Endometrial microvascular endothelial cells (primary cell): ENCODE measurements at regions not wholly inside any gene's neighbourhood (a gene's known extent, or its start where the extent isn't known, plus 50 kb on each side); places are given as distances from the start of the nearest gene placed in this dataset.

Experiments
- in situ Hi-C: cut with HindIII; loops from 2 replicates; pipeline ENCODE4 v1.10.0; 2017; ENCODE audit warnings: low sequenced_read_pairs, low pct_unique_long_range_greater_than_20kb; ENCODE audit errors: inconsistent ontology term

DNA sequence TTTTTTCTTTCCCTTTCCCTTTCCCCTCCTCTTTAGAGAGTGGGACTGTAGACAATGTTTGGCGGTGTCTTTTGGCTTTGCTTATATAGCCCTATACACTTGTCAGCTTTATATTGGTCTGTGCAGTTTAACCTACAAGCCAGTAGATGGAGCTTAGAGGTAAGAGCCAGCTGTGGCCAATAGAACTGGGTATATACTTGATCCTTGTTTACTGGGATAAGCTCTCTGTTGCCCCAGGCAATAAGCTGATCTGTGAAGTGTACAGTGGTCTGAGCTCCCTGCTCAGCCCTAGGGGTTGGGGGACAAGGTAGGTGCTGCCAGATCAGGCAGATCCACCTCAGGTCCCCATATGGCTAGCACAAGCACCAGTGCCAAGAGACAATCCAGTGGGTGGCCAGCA lies 434.1 kb downstream of the NOVA1 start:
- in situ Hi-C loops = no loop called here

DNA sequence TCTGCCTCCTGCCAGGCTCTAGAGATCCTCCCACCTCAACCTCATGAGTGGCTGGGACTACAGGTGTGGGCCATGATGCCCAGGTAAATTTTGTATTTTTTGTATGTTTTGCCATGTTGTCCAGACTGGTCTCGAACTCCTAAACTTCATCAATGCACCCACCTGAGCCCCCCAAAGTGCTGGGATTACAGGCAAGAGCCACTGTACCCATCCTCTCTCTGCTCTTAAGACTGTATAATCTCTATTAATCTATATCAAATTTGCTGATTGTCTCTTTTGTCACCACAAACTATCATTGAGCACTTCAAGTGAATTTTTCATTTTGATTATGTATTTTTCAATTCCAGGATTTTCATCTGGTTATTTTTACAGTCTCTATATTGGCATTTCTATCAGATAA lies 440.3 kb downstream of the NOVA1 start:
- in situ Hi-C loops = no loop called here

DNA sequence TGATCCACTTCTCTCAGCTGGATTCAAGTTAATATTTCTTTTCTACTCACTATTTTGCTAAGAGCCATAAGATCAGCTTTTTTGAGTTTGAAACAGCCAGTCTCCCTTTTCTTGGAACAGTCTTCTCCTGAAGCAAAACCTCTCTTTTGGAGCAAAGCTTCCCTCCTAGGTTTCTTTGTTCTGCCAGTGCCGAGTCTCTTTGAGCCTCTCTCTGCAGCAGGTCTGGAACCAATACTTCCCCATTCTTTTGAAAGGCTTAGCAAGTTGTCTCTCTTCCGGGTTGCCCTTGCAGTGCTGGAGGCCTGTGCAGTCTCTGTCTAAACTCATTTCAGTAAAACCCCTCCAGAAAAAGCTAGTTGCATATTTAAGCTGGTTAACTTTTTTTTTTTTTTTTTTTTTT lies 454.8 kb downstream of the NOVA1 start:
- in situ Hi-C loops = no loop called here

DNA sequence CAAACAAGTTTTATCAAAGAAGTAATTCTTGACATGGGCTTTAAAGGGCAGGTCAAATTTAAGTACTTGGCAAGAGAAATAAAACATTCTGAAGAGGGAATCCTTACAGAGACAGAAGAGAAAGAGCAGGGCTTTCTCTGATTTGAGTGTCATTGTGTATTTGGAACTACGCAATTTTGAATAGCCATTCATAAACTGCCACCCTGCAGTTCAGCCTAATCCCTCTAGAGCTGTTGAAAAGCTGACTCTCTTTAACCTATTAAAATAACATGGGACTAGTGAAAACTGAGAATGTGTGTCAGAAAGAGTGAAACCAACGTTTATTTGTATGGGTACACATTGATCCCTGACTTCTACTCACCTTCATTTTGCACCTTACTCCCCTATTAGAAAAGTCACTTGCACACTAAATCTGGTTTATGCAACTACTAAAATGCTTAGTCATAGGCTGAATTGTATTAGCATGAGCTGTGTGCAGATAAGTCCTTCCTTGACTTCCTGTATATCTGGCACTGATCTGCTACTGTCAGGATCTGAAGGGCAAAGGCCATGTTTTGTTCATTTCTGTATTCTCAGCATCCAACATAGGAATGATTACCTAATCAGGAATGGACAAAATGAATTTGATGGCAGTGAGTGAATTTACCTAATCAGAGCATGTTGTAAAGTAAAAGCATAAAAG lies 458.9 kb downstream of the NOVA1 start:
- in situ Hi-C loops = no loop called here

DNA sequence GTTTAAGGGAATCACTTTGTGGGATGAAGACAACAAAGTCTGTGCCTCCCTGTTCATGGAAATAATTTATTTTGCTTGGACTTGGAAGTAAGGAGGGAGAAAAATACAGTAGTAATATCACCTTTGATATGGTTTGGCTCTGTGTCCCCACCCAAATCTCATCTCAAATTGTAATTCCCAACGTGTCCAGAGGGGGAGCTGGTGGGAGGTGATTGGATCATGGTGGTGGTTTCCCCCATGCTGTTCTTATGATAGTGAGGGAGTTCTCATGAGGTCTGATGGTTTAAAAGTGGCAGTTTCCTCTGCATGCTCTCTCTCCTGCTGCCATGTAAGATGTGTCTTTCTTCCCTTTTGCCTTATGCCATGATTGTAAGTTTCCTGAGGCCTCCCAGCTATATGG lies 460.7 kb downstream of the NOVA1 start:
- in situ Hi-C loops = no loop called here

DNA sequence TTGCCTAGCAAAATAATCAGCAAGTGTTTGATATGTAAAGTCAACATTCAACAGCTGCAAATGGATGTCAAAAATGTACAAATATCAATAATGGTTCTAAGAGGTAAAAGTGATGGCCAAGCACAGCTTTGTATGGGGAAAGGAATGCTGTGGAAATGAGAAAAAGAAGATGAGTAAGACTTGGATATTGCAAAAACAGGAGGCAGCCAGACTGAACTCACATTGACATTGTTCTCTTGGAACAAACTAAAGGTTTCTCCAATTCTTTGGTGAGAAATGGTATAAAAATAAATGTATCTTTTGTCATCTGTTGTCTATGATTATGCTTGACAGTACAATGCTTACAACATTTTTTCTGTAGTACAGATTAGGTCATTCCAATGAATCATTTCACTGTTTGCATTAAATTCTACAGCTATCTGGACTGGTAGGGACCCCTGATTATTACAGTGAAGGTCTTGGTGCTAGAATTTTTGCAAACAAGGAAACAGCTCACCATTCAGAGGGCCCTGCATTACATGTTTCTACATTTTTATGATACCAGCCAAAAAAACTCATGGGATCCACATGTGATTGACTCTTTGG lies 465.7 kb downstream of the NOVA1 start:
- in situ Hi-C loops = no loop called here

DNA sequence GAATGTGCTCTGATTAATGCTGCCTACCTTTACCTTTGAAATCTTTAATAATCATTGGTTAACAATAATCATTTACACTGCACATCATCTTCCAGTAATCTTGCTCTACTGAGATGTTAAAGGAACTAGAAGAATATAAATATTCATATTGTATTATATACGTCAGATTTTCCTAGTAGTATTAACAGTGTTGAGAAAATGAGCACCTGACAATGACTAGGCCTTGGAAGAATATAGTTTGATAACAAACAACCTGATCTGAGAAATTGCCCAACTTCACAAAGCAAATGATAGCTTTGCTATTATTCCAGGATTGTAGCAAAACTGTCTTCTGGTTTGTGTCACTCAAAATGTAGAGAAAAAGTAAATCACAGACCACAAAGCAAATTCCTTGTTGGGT lies 467.1 kb downstream of the NOVA1 start:
- in situ Hi-C loops = no loop called here

DNA sequence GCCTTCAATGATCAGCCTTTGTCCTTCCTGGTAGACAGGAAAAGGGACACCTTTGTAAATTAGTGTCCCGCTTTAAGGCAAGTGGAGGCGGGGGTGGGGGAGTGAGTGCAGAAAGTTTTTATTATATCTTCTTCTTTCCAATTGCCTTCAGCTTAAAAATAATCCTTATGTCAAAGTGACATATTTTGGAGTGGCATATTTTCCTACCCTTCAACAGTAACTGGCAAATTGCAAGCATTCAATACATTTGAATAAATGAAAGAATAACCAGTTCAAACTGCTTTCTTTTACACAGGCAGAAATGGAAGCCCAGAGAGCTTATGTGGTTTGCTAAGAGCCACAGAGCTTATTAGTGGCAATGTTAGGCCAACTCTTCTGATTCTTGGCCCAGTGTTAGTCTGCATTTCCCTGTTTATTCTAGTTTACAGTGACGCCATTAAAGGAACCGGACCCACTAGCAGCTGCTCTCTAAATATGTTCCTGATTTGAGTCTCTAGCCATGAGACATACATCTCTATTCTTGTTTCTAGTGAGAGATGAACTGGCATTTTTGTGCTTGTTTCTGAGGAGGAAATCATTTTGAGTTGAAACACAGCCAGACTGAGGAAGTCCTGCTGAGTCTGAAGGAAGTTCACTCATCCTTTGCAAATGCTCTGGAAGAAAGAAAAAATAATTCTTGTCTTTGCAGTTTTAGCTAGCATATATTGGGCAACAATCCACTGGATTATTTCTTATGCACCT lies 468.7 kb downstream of the NOVA1 start:
- in situ Hi-C loops = no loop called here

DNA sequence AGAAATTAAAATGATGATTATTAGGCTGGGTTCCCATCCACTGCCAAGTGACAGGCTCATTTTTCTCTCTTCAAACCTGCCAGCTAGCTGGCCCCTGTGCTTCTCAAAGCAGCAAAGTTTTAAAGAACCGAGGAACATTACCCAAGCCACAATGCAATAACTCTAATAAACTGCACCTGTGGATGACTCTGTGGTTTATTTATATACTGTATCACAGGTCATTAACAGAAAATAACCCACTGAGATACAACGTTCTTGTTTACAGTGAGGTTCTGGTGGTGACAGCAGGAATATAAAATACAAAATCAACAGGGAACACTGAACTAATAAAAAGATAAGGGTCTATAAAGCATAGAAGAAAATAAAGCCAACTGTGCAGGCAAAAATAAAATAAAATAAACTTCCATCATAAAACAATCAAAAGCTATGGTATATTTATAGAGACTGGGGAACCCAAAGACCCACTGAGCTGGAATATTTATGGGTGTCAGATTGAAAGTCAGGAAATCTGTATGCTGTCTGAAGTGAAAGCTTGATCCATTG lies 472.9 kb downstream of the NOVA1 start:
- in situ Hi-C loops = no loop called here

DNA sequence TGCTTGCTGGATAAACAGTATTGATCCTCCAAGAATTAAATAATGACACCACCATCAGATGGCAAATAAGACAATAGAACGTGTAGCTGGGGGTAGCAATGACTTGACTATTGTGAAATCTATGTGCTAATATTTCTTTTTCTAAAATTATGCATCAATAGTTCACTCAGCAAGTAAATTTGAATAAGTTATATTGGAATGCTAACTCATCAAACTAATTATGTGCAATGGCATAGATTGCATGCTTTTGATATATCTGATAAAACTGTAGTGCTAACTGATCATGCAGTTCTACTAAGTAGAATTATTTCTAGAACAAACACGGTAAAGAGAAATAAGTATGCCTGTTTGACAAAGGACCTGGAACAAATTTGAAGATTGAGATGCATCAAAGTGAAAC lies 474.4 kb downstream of the NOVA1 start:
- in situ Hi-C loops = no loop called here

DNA sequence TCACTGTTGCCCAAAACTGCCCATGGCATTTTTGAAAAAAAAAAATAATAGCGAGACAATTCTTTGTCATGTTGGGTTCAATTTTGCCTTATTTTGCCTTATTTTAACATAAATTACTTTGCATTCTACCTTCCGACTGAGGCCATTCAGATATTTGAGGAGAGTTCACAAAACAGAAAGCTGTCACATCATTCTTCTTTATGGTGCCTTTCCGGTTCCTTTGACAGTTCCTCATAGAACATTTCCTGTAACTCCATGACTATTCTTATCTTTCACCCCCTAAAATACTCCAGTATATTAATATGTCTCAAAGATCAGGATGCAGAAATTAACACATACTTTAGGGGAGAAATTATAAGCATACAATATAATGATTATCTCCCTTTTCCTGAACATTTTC lies 476.7 kb downstream of the NOVA1 start:
- in situ Hi-C loops = no loop called here

DNA sequence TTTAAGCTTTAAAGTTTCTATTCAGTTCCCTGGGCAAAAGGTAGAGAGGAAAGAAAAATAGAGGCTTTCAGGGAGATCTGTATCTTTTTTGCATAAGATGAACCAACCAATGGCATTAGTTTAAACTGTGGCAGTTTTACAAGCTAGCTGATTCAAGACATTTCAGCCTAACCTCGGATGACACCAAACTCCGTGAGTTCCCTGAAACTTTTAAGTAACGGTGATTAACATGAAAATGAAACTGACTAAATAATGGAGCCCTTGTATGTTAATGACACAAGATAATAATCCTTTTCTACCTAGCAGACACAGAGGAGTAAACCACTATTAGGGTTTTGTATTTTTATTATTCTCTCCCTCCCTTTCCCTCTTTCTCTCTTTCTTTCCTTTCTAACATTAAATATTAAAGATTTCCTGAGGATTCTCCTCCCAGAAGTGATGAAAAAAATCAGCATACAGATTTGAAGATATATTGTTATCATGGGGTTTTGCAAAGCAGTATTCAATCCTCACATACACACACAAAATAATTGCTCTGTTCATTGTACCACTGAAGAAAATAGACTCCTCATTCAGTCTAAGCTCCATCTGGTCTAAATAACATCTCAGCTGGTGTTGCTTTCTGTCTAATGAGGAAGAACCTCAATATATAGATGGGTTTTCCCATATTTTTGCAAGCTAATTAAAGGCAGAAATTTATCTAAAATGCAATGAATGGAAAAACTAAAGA lies 483.8 kb downstream of the NOVA1 start:
- in situ Hi-C loops = no loop called here

DNA sequence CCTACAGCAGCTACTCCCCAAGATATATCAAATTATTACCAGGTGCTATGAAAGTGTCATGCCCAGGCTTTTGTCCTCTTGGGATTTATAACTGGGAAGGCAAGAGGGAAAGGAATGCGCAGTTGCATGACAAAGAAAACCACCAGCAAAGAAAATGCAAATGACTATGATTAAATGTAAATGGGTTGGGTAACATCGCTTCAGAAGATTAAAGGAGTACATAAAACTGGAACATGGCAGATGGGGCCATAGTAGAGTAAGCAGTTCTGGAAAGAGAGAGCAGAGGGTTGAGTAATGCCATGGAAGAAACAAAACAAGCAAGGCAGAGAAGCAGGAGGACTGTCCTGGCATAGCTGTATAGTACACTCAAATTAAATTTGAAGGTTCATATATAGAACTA lies 493.1 kb downstream of the NOVA1 start:
- in situ Hi-C loops = no loop called here

DNA sequence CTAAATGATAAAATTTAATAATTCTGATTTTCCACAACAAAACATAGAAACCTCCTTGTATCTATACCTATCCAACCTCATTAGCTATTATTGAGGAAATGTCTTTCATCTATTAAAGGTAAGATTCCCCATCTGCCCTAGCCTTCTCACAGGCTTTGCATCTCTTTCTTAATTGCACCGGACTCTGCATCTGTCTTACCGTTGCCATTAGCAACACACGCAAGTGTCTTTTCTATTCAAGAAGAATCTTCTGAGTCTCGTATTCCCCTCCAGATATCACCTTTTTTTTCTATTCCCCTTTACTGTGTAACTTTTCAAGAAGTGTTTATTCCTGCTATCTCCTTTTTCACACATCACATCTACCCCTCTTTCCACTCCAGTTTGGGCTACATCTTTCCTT lies 500.0 kb downstream of the NOVA1 start:
- in situ Hi-C loops = no loop called here

DNA sequence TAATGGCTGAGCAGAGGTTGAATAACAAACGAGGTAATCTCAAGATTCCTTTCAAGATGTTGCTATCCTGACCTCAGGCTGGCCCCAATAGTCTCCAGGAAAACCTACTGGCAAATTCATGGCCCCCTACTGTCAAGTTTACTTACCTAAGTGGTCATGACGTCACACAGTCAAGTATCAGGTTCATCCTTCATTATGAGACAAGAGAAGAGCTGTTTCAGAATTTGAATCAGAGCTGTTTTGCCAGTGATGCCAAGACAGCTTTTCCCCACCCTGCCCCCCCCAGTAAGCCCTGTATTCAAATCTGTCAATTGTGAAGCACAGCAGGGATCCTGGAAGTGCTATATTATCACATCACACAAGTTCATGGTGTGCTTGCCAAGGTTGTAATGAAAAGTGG lies 509.6 kb downstream of the NOVA1 start:
- in situ Hi-C loops = no loop called here

DNA sequence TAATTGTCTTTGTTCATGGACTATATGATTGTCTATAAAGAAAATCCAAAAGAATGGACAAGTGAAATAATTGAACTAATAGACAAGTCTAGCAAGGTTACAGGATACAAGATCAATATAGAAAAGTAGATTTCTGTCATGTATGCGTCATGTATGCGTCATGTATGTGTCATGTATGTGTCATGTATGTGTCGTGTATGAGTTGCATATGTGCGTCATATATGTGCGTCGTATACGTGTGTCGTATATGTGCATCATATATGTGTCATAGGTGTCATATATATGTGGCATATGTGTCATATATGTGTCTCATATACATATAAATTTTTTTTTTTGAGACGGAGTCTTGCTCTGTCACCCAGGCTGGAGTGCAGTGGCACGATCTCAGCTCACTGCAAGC lies 516.8 kb downstream of the NOVA1 start:
- in situ Hi-C loops = no loop called here

DNA sequence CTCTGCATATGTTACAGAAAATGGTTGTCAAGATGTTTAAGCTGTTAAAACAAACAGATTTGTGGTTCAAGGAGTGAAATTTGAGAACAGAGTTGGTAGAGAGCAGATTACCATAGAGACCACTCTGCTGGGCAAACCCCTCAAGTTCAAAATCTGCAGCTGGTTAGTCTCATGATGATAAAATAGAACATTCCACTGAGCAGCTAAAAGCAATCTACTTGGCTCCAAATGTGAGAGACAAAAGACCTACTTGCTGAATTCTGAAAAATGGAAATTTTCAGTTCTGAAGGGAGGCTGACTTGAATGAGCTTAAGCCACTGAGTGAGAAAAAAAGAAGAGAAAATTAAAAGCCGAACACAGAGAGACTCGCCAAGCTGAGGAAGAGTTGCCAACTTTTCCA lies 519.3 kb downstream of the NOVA1 start:
- in situ Hi-C loops = no loop called here

DNA sequence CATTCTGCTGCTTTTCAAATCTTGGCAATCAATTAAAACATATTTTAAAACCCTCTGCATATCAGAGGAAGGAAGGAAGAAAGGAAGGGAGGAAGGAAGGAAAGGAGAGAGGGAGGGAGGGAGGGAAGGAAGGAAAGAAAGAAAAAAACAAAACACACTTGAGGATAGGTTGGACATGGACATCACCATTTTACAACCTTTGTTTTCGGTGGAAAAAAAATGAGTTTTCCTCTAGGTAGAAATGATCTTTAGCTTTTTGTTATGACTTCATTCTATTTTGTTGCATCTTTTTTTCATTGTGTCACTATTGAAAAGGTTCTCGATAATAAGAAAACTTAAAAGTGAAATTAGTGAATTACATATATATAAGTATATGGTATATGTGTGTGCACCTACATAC lies 522.9 kb downstream of the NOVA1 start:
- in situ Hi-C loops = no loop called here

DNA sequence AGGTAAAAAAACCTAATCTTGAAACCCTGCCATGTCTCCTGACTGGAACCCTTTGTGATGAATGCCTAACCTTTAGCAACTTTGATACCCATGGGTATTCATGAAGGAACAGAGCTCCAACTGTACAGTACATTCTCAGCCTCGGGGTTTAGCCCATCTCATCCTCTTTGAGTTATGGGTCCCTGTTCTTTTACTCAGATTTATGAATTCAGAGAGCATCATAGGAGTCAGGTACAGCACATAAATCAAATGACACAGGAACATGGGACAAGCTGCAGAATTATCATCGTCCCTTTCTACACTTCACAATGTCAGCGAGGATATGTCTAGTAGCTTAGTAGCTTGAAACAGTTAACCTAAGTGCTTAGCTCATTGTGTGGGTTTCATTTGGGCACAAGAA lies 527.4 kb downstream of the NOVA1 start:
- in situ Hi-C loops = no loop called here
